Naive thymus-derived CD4-positive, alpha-beta T cell (primary cell): ENCODE measurements at regions not wholly inside any gene's neighbourhood (a gene's known extent, or its start where the extent isn't known, plus 50 kb on each side); places are given as distances from the start of the nearest gene placed in this dataset.

ENCODE experiments used
- ATAC-seq: fragments of 150-1000 bp; cut with Tn5 transposase; 2 replicates; pipeline ENCODE4 v1.10.0; 2021; ENCODE audit warnings: mild to moderate bottlenecking, moderate library complexity
- CTCF ChIA-PET: fragments of 350-600 bp; sonication (Branson Sonifier 250); formaldehyde crosslinking; loops from one replicate; lab custom pipeline; 2021; ENCODE audit warnings: antibody characterized with exemption; lab: Charles Lee
- POLR2A ChIA-PET: fragments of 350-600 bp; sonication (Branson Sonifier 250); formaldehyde crosslinking; loops from one replicate; lab custom pipeline; 2021; ENCODE audit warnings: antibody characterized with exemption, inconsistent platforms; lab: Charles Lee
- DNase-seq, 9 donors: peaks; one replicate each; pipeline versions ENCODE4 v3.0.0 to v3.0.0-alpha.2; 2020 to 2022; ENCODE audit warnings: mixed read lengths in 1 of 9
- H3K27ac ChIP-seq: one replicate; pipeline ENCODE4 v1.7.0; 2013; ENCODE audit warnings: mild to moderate bottlenecking, low read depth, low read length, moderate library complexity
- H3K27me3 ChIP-seq, 2 donors: one replicate each; pipeline ENCODE4 v1.7.0; 2013; ENCODE audit warnings: low read length in 2 of 2, mild to moderate bottlenecking in 2 of 2, moderate library complexity in 2 of 2; ENCODE audit not compliant: control insufficient read depth in 2 of 2, insufficient read depth in 2 of 2
- H3K36me3 ChIP-seq, 3 experiments: 1 replicate in 2 of 3; 2 replicates in 1 of 3; pipeline ENCODE4 v1.7.0; 2013; ENCODE audit warnings: low read length in 3 of 3, mild to moderate bottlenecking in 3 of 3, moderate library complexity in 1 of 3; ENCODE audit not compliant: insufficient read depth in 3 of 3, control insufficient read depth in 2 of 3
- H3K4me1 ChIP-seq, 2 donors: one replicate each; pipeline ENCODE4 v1.7.0; 2013; ENCODE audit warnings: low read length in 2 of 2, mild to moderate bottlenecking in 2 of 2, moderate library complexity in 1 of 2; ENCODE audit not compliant: control insufficient read depth in 2 of 2, insufficient read depth in 2 of 2
- H3K4me3 ChIP-seq: 2 replicates; pipeline ENCODE4 v1.7.0; 2013; ENCODE audit warnings: mild to moderate bottlenecking, low read length
- H3K9me3 ChIP-seq, 3 experiments: 1 replicate in 2 of 3; 2 replicates in 1 of 3; pipeline ENCODE4 v1.7.0; 2013; ENCODE audit warnings: low read length in 3 of 3; ENCODE audit not compliant: control insufficient read depth in 2 of 3
- H3K27ac Mint-ChIP-seq, 9 donors: one replicate each; pipeline ENCODE4 v1.8.0; 2020 to 2022; ENCODE audit warnings: mixed read lengths in 9 of 9, mild to moderate bottlenecking in 8 of 9, moderate library complexity in 5 of 9, inconsistent platforms in 2 of 9
- H3K27me3 Mint-ChIP-seq, 5 donors: one replicate each; pipeline ENCODE4 v1.8.0; 2021 to 2022; ENCODE audit warnings: mixed read lengths in 5 of 5, mild to moderate bottlenecking in 1 of 5
- H3K36me3 Mint-ChIP-seq, 5 donors: one replicate each; pipeline ENCODE4 v1.8.0; 2020 to 2022; ENCODE audit warnings: mixed read lengths in 5 of 5, mild to moderate bottlenecking in 3 of 5, inconsistent platforms in 1 of 5
- H3K4me1 Mint-ChIP-seq, 7 donors: one replicate each; pipeline ENCODE4 v1.8.0; 2020 to 2022; ENCODE audit warnings: mixed read lengths in 7 of 7, mild to moderate bottlenecking in 3 of 7, inconsistent platforms in 1 of 7
- H3K4me3 Mint-ChIP-seq, 10 donors: one replicate each; pipeline ENCODE4 v1.8.0; 2020 to 2022; ENCODE audit warnings: mild to moderate bottlenecking in 10 of 10, mixed read lengths in 10 of 10, moderate library complexity in 6 of 10, inconsistent platforms in 2 of 10
- H3K9me3 Mint-ChIP-seq, 11 donors: one replicate each; pipeline ENCODE4 v1.8.0; 2020 to 2022; ENCODE audit warnings: mixed read lengths in 11 of 11, mild to moderate bottlenecking in 4 of 11, inconsistent platforms in 1 of 11, moderate library complexity in 1 of 11
- intact Hi-C, 2 donors: fragments of 100-400 bp; cut with micrococcal nuclease; formaldehyde crosslinking; loops; one replicate each; pipeline ENCODE4 v1.15.1; 2023

DNA sequence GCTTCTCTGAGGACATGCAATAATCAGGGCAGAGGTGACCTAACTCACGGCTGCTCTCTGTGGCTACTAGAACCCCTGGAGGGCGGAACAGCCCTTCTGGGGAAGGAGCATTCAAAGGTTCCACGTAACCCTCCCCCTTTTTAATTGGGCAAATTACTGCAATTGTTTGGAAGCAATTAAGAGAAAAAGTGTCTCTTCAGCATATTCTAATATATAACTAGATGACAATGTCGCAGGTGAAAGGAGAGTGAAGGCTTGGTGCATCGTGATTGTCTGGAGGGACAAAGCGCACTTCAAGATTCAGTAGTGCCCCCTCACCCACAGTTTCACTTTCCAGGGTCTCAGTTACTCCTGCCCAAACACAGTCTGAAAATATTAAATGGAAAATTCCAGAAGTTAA, 720.8 kb downstream of the DCDC2C start:
- no peak overlapping the region for H3K4me3 ChIP-seq
- H3K4me3 Mint-ChIP-seq = no peak overlapping the region
- H3K27ac Mint-ChIP-seq = no peak overlapping the region
- H3K27me3 ChIP-seq = no peaks in the 10 kb centered on the region
- DNase-seq = no peak
- H3K27me3 Mint-ChIP-seq = no peaks in the 10 kb centered on the region
- no peak for ATAC-seq
- H3K4me1 ChIP-seq = no peaks in the 10 kb centered on the region
- no peak overlapping the region for H3K27ac ChIP-seq
- intact Hi-C loops = no loop called here
- no peaks in the 10 kb centered on the region for H3K9me3 ChIP-seq
- peaks cover 0 to 2% (median 0%) of the 10 kb centered on the region in 7 donors for H3K4me1 Mint-ChIP-seq
- peaks cover 0 to 20% (median 6%) of the 10 kb centered on the region in 11 donors for H3K9me3 Mint-ChIP-seq
- ChIA-PET CTCF (no interaction called here), POLR2A (no interaction called here)
- no peaks in the 10 kb centered on the region for H3K36me3 ChIP-seq
- peaks cover 0 to 3% (median 0%) of the 10 kb centered on the region in 5 donors for H3K36me3 Mint-ChIP-seq

DNA sequence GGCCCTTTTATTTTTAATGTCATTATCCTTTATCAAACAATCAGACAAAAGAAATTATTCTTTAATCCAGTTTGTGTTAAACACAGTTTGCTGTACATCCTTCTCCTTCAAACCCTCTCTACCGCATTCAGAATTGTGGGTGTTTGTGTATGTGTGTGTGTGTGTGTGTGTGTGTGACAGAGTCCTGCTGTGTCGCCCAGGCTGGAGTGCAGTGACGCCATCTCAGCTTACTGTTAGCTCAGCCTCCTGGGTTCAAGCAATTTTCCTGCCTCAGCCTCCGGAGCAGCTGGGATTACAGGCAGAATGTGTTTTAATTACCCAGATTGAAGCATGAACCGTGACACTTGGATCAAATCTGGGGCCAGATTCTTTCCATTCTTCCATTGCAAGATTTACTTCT, 723.7 kb downstream of the DCDC2C start:
- CTCF ChIA-PET = no interaction called here
- no peak overlapping the region for H3K4me3 ChIP-seq
- Mint-ChIP-seq H3K36me3 (peaks cover 0 to 3% (median 0%) of the 10 kb centered on the region in 5 donors), H3K4me1 (peaks cover 0 to 2% (median 0%) of the 10 kb centered on the region in 7 donors), H3K27me3 (no peaks in the 10 kb centered on the region), H3K9me3 (peaks cover 0 to 18% (median 6%) of the 10 kb centered on the region in 11 donors), H3K4me3 (no peak overlapping the region), H3K27ac (no peak overlapping the region)
- H3K4me1 ChIP-seq = no peaks in the 10 kb centered on the region
- intact Hi-C loops = no loop called here
- H3K27ac ChIP-seq = no peak overlapping the region
- H3K36me3 ChIP-seq = no peaks in the 10 kb centered on the region
- ATAC-seq (no peak), DNase-seq (no peak)
- H3K9me3 ChIP-seq = no peaks in the 10 kb centered on the region
- POLR2A ChIA-PET = no interaction called here
- no peaks in the 10 kb centered on the region for H3K27me3 ChIP-seq

DNA sequence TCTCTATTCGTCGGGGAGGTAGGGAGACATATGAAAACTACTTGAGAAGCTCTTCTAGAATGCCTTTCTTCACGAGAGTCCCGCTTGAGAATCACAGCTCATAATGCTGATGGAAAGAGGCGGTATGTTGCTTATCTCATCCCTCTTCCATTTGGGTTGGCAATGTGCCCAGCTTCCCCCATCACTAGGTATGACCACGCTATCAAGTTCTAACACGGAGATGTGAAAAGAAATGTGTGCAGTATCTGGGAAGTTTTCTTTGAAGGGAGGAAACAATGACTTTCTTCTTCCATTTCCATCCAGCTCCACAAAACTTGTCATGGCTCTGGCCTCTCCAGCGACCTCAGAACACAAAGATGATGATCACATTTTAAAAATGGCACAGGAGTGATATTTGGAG, 742.4 kb downstream of the DCDC2C start:
- DNase-seq (no peak), ATAC-seq (no peak)
- intact Hi-C loops = no loop called here
- no peak overlapping the region for H3K4me3 Mint-ChIP-seq
- H3K9me3 Mint-ChIP-seq = peaks cover 0 to 23% (median 7%) of the 10 kb centered on the region in 11 donors
- ChIA-PET CTCF (no interaction called here), POLR2A (no interaction called here)
- no peak overlapping the region for H3K4me3 ChIP-seq
- H3K4me1 Mint-ChIP-seq = no peaks in the 10 kb centered on the region
- H3K27ac ChIP-seq = no peak overlapping the region
- no peaks in the 10 kb centered on the region for H3K36me3 ChIP-seq
- no peaks in the 10 kb centered on the region for H3K27me3 ChIP-seq
- H3K4me1 ChIP-seq = no peaks in the 10 kb centered on the region
- no peaks in the 10 kb centered on the region for H3K27me3 Mint-ChIP-seq
- no peak overlapping the region for H3K27ac Mint-ChIP-seq
- no peaks in the 10 kb centered on the region for H3K36me3 Mint-ChIP-seq
- H3K9me3 ChIP-seq = no peaks in the 10 kb centered on the region

DNA sequence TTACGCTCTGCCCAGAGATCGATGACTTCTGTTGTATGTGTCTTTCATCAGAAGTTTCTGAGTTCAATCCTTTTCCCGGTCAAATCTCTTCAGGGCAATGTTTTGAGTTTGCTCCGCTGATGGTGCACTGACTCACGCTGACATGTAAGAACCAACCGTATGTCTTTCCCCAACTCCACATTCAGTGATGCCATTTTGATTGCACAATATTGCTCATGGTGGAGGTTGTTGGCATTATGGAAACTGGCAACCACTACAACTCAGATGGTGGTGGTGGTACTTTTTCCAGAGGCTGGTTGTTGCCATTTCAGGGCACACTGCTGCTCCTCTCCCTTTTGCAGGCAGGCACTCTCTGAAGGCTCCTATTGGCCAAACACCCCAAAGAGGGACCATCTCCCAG, 751.5 kb downstream of the DCDC2C start:
- no peaks in the 10 kb centered on the region for H3K27me3 Mint-ChIP-seq
- H3K4me3 ChIP-seq = no peak overlapping the region
- CTCF ChIA-PET = no interaction called here
- H3K36me3 ChIP-seq = no peaks in the 10 kb centered on the region
- no peak overlapping the region for H3K27ac Mint-ChIP-seq
- POLR2A ChIA-PET = no interaction called here
- H3K9me3 ChIP-seq = no peaks in the 10 kb centered on the region
- H3K27me3 ChIP-seq = no peaks in the 10 kb centered on the region
- peaks cover 0 to 9% (median 0%) of the 10 kb centered on the region in 5 donors for H3K36me3 Mint-ChIP-seq
- DNase-seq = no peak
- ATAC-seq = no peak
- intact Hi-C loops = no loop called here
- no peaks in the 10 kb centered on the region for H3K4me1 ChIP-seq
- no peak overlapping the region for H3K27ac ChIP-seq
- peaks cover 0 to 43% (median 8%) of the 10 kb centered on the region in 11 donors for H3K9me3 Mint-ChIP-seq
- H3K4me1 Mint-ChIP-seq = no peaks in the 10 kb centered on the region
- no peak overlapping the region for H3K4me3 Mint-ChIP-seq

DNA sequence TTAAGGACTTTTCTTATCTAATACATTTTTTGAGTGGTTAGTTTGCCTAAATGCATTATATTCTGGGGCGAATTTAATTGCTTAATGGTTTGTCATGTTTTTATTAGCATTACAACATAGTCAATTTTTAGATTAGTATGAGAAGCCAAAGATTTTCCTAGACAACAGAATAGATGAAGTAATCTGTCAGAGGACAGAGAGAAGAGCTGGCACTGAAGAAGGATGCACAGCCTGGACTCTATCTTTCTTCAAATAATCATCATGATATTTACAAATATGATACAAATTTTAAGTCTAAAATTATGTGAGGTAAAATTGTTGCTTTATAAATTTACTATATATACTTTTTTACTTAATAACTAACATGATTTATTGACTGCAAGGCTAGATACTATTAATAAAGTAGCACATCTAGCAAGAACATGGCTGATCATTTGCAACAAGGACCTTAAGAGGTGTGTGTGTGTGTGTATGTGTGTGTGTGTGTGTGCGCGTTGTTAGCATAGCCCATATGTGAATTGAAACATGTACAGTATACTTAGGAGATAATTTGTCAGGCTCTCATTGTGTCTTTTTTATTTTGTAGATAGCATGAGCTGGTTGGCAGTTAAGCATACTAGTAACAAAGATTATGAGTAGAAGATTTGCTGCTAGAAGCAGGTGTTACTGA, 752.2 kb downstream of the DCDC2C start:
- no peak overlapping the region for H3K27ac Mint-ChIP-seq
- DNase-seq (no peak), ATAC-seq (no peak)

DNA sequence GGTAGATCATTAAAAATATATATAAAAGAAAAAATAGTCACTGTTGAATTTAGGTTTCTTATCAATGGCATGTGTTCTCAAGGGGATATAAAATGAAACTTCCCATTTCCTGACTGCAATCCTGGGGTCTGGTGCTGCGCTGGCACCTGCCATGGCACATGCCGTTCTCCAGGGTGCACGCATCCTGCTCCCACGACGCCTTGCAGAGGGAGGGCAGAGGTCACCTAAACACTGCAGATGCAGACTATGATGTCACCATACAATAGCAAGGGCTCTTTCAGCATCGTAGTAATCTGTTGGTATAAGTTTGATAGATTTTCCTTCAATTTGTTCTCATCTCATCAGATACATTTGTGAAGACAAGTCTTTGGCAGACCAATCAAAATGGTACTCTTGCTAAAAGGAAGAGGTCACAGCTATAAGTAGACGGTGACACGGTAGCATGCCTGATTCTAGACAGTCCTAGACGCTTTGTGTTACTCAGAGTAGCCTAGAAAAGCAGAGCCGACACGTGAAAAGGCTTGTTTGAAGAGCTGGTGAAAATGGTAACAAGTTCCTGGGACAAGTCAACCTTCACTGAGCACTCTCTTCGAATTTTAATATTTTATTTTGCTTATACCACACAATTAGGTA, 761.4 kb downstream of the DCDC2C start:
- no peak for ATAC-seq
- intact Hi-C loops = no loop called here
- CTCF ChIA-PET = no interaction called here
- Mint-ChIP-seq H3K27me3 (no peaks in the 10 kb centered on the region), H3K36me3 (no peaks in the 10 kb centered on the region), H3K9me3 (peaks cover 3 to 22% (median 5%) of the 10 kb centered on the region in 11 donors), H3K4me3 (no peak overlapping the region), H3K27ac (no peak overlapping the region), H3K4me1 (peaks cover 0 to 1% (median 0%) of the 10 kb centered on the region in 7 donors)
- DNase-seq = no peak
- H3K27ac ChIP-seq = no peak overlapping the region
- H3K27me3 ChIP-seq = no peaks in the 10 kb centered on the region
- POLR2A ChIA-PET = no interaction called here
- H3K36me3 ChIP-seq = no peaks in the 10 kb centered on the region
- no peaks in the 10 kb centered on the region for H3K4me1 ChIP-seq
- H3K4me3 ChIP-seq = no peak overlapping the region
- H3K9me3 ChIP-seq = no peaks in the 10 kb centered on the region

More for the DNA sequence above, 752.2 kb downstream of the DCDC2C start:
- Mint-ChIP-seq H3K27me3 (no peaks in the 10 kb centered on the region), H3K4me1 (no peaks in the 10 kb centered on the region), H3K9me3 (peaks cover 0 to 43% (median 8%) of the 10 kb centered on the region in 11 donors), H3K36me3 (peaks cover 0 to 9% (median 0%) of the 10 kb centered on the region in 5 donors), H3K4me3 (no peak overlapping the region)
- ChIA-PET POLR2A (no interaction called here), CTCF (no interaction called here)
- no peaks in the 10 kb centered on the region for H3K9me3 ChIP-seq
- H3K36me3 ChIP-seq = no peaks in the 10 kb centered on the region
- H3K27me3 ChIP-seq = no peaks in the 10 kb centered on the region
- intact Hi-C loops = no loop called here
- H3K27ac ChIP-seq = no peak overlapping the region
- H3K4me1 ChIP-seq = no peaks in the 10 kb centered on the region
- no peak overlapping the region for H3K4me3 ChIP-seq

GRCh38 chr2:4465671-4466070, 762.3 kb downstream of the DCDC2C start:
- ChIA-PET CTCF (no interaction called here), POLR2A (no interaction called here)
- intact Hi-C loops = no loop called here
- H3K4me1 ChIP-seq = no peaks in the 10 kb centered on the region
- H3K4me3 ChIP-seq = no peak overlapping the region
- Mint-ChIP-seq H3K27ac (no peak overlapping the region), H3K36me3 (no peaks in the 10 kb centered on the region), H3K9me3 (peaks cover 3 to 22% (median 8%) of the 10 kb centered on the region in 11 donors), H3K27me3 (no peaks in the 10 kb centered on the region), H3K4me3 (no peak overlapping the region), H3K4me1 (peaks cover 0 to 1% (median 0%) of the 10 kb centered on the region in 7 donors)
- H3K36me3 ChIP-seq = no peaks in the 10 kb centered on the region
- H3K9me3 ChIP-seq = no peaks in the 10 kb centered on the region
- no peak for DNase-seq
- no peaks in the 10 kb centered on the region for H3K27me3 ChIP-seq
- ATAC-seq = no peak
- H3K27ac ChIP-seq = no peak overlapping the region
